Endodermal cell (in vitro differentiated cells): ENCODE measurements at regions not wholly inside any gene's neighbourhood (a gene's known extent, or its start where the extent isn't known, plus 50 kb on each side); places are given as distances from the start of the nearest gene placed in this dataset.

Experiments
- DNase-seq: peaks from one replicate; pipeline ENCODE4 v3.0.0-alpha.2; 2017
- H3K27ac ChIP-seq: 2 replicates; pipeline ENCODE4 v1.5.1; 2013; ENCODE audit warnings: mild to moderate bottlenecking, low read depth, low read length, moderate library complexity
- H3K27me3 ChIP-seq: 2 replicates; pipeline ENCODE4 v1.6.1; 2013; ENCODE audit warnings: mild to moderate bottlenecking, low read length, moderate library complexity; ENCODE audit not compliant: insufficient read depth, control insufficient read depth, poor library complexity, severe bottlenecking
- H3K36me3 ChIP-seq: 2 replicates; pipeline ENCODE4 v1.7.0; 2013; ENCODE audit warnings: mild to moderate bottlenecking, low read length, moderate library complexity; ENCODE audit not compliant: control insufficient read depth, insufficient read depth
- H3K4me1 ChIP-seq: one replicate; pipeline ENCODE4 v1.7.0; 2013; ENCODE audit warnings: low read length; ENCODE audit not compliant: control insufficient read depth, insufficient read depth
- H3K4me3 ChIP-seq: 2 replicates; pipeline ENCODE4 v1.5.1; 2013; ENCODE audit warnings: mild to moderate bottlenecking, low read length, moderate library complexity
- H3K9ac ChIP-seq: 2 replicates; pipeline ENCODE4 v1.6.1; 2013; ENCODE audit warnings: mild to moderate bottlenecking, low read length, moderate library complexity; ENCODE audit not compliant: poor library complexity, severe bottlenecking; ENCODE audit errors: extremely low read depth
- H3K9me3 ChIP-seq: 2 replicates; pipeline ENCODE4 v1.6.1; 2013; ENCODE audit warnings: mild to moderate bottlenecking, low read length, moderate library complexity; ENCODE audit not compliant: control insufficient read depth
- H3K27ac Mint-ChIP-seq: 2 replicates; pipeline ENCODE4 v1.8.0; 2020; ENCODE audit warnings: mixed read lengths
- H3K27me3 Mint-ChIP-seq: 2 replicates; pipeline ENCODE4 v1.8.0; 2021; ENCODE audit warnings: mild to moderate bottlenecking, mixed read lengths; ENCODE audit not compliant: insufficient read depth
- H3K36me3 Mint-ChIP-seq: 2 replicates; pipeline ENCODE4 v1.8.0; 2020; ENCODE audit warnings: low read depth, mixed read lengths
- H3K4me1 Mint-ChIP-seq: 2 replicates; pipeline ENCODE4 v1.8.0; 2020; ENCODE audit warnings: mixed read lengths
- H3K4me3 Mint-ChIP-seq: 2 replicates; pipeline ENCODE4 v1.8.0; 2020; ENCODE audit warnings: mild to moderate bottlenecking, moderate library complexity, mixed read lengths
- H3K9me3 Mint-ChIP-seq: 2 replicates; pipeline ENCODE4 v1.8.0; 2020; ENCODE audit warnings: mild to moderate bottlenecking, mixed read lengths
- WGBS, 2 experiments: methylation state at CpG; one replicate each; pipeline versions ENCODE4 v1.1.5 to v1.1.7; 2013; ENCODE audit warnings: missing lambda C conversion rate in 2 of 2, mixed read lengths in 1 of 2; ENCODE audit not compliant: insufficient coverage in 1 of 2, insufficient read length in 1 of 2; 5-methylcytosine and 5-hydroxymethylcytosine counted together
- TF ChIP-seq, protein P1 (sequence below): fragments of 200-600 bp; sonication (generic); conservative IDR thresholded peaks from 2 replicates; pipeline ENCODE4 v1.5.0; 2021; ENCODE audit warnings: antibody characterized with exemption, mild to moderate bottlenecking

DNA sequence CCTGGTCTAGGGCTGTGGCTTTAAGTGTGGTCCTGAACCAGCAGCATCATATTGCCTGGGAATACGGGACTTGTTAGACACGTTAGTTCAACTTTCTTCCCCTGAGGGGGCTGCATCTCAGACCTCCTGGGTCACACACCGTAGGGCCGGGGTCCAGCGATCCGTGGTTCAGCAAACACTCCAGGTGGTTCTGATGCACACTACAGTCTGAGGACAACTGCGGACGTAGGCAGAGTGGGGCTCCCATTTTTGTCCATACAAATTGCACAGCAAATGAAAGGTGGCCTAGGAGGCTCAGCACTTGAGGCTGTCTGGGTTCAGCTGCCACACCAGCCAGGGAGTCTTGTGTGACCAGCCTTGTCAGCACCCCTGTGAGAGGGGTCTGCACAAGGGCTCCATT, 233.1 kb downstream of the QKI start:
- no peaks in the 10 kb centered on the region for H3K36me3 ChIP-seq
- TF ChIP-seq, protein P1, sequence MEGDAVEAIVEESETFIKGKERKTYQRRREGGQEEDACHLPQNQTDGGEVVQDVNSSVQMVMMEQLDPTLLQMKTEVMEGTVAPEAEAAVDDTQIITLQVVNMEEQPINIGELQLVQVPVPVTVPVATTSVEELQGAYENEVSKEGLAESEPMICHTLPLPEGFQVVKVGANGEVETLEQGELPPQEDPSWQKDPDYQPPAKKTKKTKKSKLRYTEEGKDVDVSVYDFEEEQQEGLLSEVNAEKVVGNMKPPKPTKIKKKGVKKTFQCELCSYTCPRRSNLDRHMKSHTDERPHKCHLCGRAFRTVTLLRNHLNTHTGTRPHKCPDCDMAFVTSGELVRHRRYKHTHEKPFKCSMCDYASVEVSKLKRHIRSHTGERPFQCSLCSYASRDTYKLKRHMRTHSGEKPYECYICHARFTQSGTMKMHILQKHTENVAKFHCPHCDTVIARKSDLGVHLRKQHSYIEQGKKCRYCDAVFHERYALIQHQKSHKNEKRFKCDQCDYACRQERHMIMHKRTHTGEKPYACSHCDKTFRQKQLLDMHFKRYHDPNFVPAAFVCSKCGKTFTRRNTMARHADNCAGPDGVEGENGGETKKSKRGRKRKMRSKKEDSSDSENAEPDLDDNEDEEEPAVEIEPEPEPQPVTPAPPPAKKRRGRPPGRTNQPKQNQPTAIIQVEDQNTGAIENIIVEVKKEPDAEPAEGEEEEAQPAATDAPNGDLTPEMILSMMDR: no peak
- Mint-ChIP-seq H3K36me3 (no peaks in the 10 kb centered on the region), H3K4me1 (peaks cover 6% of the 10 kb centered on the region), H3K9me3 (peaks cover 4% of the 10 kb centered on the region), H3K27ac (no peak overlapping the region), H3K27me3 (peaks cover 2% of the 10 kb centered on the region), H3K4me3 (no peak overlapping the region)
- H3K9me3 ChIP-seq: no peaks in the 10 kb centered on the region
- peak overlapping the region; percentile 40 for H3K27ac ChIP-seq
- no peaks in the 10 kb centered on the region for H3K4me1 ChIP-seq
- DNase-seq: no peak
- H3K9ac ChIP-seq: no peak overlapping the region
- WGBS, 2 experiments: 94% methylated on average over 8 of the region's 8 CpGs
- no peaks in the 10 kb centered on the region for H3K27me3 ChIP-seq
- H3K4me3 ChIP-seq: no peak overlapping the region

DNA sequence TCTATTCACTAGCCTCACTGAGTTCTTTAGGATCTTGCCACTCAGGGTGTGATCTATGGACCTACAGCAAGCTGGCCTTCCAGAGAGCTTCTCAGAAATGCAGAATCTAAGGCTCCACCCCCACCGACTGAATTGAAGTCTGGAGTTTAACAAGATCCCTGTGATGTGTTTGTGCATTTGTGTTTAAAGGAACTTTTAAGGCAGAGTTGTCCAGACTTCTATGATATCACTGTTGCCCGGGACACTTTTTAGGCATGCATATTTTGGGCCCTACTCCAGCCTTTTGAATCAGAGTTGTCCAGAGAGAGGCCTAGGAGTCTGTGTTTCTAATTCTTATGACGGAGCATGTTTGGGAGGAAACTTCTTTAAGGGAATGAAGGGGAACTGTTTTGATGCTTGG, 232.3 kb downstream of the QKI start:
- Mint-ChIP-seq H3K9me3 (peaks cover 6% of the 10 kb centered on the region), H3K27ac (no peak overlapping the region)

DNA sequence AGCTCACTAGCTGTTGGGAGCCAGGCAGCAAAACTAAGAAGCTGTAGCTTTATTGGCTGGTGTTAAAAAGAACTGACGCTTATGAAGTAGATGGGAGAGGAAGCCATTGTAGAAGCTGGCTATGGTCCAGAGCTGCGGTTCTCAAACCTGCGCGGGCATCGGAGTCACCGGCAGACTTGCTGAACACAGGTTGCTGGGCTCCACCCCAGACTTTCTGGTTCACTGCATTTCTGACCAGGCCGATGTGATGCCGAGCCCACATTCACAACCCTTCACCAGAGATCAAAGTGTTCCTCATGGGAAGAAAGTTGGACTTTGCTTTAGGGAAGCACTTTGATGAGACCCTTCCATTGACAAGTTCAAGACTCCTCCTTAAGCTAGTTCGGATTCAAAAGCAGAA, 231.6 kb downstream of the QKI start:
- H3K4me1 ChIP-seq: no peaks in the 10 kb centered on the region
- no peaks in the 10 kb centered on the region for H3K9me3 ChIP-seq
- H3K4me3 Mint-ChIP-seq: no peak overlapping the region
- WGBS, 2 experiments: 94 to 96% methylated on average over 8 to 9 of the region's 9 CpGs
- no peaks in the 10 kb centered on the region for H3K36me3 ChIP-seq
- no peaks in the 10 kb centered on the region for H3K36me3 Mint-ChIP-seq
- no peak for DNase-seq
- peaks cover 6% of the 10 kb centered on the region for H3K27me3 Mint-ChIP-seq
- H3K27ac ChIP-seq: no peak overlapping the region
- no peak overlapping the region for H3K4me3 ChIP-seq
- peaks cover 6% of the 10 kb centered on the region for H3K9me3 Mint-ChIP-seq
- no peaks in the 10 kb centered on the region for H3K27me3 ChIP-seq
- no peak overlapping the region for H3K27ac Mint-ChIP-seq
- peaks cover 6% of the 10 kb centered on the region for H3K4me1 Mint-ChIP-seq
- TF ChIP-seq, protein P1: no peak
- H3K9ac ChIP-seq: no peak overlapping the region

More for the DNA sequence above, 232.3 kb downstream of the QKI start:
- Histone ChIP-seq H3K9ac (no peak overlapping the region), H3K36me3 (no peaks in the 10 kb centered on the region), H3K4me1 (no peaks in the 10 kb centered on the region), H3K27me3 (no peaks in the 10 kb centered on the region), H3K4me3 (no peak overlapping the region), H3K9me3 (no peaks in the 10 kb centered on the region), H3K27ac (no peak overlapping the region)
- WGBS, 2 experiments: 74 to 80% methylated on average over 3 of the region's 3 CpGs
- DNase-seq: no peak
- Mint-ChIP-seq H3K36me3 (no peaks in the 10 kb centered on the region), H3K4me1 (peaks cover 6% of the 10 kb centered on the region), H3K27me3 (peaks cover 5% of the 10 kb centered on the region), H3K4me3 (no peak overlapping the region)
- TF ChIP-seq, protein P1: no peak
